NCI-H1105 treated with DMSO at 0.1 percent for 48 hours (cell line): ENCODE measurements at regions not wholly inside any gene's neighbourhood (a gene's known extent, or its start where the extent isn't known, plus 50 kb on each side); places are given as distances from the start of the nearest gene placed in this dataset.
"Not testable (repeated sequence)": the region's sequence is repeated elsewhere in the genome, so short reads cannot be mapped to it uniquely, and the experiment has no call there.

ENCODE experiments used
- DNase-seq: peaks from one replicate; lab custom pipeline; 2025; lab: John Stamatoyannopoulos, UW

DNA sequence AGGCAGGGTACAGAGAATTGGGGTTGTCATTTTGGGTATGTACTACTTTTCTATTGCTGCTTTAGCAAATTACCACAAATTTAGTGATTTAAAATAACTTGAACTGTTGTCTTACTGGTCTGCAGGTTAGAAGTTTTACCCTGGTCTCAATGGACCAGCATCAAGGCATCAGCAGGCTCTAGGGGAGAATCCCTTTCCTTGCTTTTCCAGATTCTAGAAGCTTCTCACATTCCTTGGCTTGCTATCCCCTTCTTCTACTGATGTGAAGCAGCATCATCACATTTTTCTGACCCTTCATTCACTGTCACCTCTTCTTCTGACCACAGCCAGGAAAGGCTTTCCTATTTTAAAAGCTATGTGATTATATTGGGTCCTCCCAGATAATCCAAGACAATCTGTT, 237.8 kb upstream of the RBMS1 start:
- DNase-seq, result no peak

- DNase-seq, result no peak
These were observed 238.2 kb upstream of the RBMS1 start for GRCh38 chr2:160731856-160732255.

GRCh38 chr2:160735696-160736095, 242.1 kb upstream of the RBMS1 start:
- DNase-seq, result no peak

DNA sequence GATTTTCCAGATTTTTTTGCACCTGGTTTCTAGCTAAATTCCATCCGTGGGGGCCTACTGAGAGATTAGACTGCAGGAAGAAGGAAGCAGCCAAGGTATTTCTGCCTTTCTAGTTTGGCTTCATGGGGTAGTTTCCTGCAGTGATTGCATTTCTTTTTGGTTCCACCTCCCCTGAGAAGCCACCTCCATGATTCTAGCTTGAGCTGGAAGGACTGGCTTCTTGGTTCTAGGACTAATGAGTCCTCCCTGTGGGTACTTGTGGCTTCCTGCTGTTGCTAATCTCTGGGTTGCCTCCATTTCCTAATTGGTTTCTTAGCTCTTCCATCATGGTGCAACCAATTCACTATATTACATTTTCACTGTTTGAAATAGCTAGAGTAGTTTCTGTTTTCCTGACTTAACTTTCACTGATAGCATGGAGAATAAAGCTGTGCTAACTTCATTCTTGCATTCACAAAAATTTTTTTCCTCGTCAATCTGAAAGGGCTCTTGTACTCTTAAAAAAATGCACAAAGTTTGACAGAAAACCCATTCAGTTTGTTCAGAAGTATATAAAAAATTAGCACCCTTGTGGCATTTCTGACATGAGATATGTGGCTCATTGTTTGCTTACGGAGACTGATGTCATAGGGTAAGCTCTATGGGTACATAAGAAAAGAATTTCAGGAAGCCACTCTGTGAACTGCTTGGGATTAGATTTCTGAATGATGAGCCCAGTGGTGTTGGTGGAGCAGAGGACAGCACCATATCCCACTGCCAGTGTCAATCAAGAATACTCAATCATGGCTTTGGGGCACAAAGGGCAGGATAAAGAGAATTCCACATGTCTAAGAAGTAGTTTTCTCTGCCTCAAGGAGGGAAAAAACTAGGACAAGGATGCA, 242.8 kb upstream of the RBMS1 start:
- no peak for DNase-seq

DNA sequence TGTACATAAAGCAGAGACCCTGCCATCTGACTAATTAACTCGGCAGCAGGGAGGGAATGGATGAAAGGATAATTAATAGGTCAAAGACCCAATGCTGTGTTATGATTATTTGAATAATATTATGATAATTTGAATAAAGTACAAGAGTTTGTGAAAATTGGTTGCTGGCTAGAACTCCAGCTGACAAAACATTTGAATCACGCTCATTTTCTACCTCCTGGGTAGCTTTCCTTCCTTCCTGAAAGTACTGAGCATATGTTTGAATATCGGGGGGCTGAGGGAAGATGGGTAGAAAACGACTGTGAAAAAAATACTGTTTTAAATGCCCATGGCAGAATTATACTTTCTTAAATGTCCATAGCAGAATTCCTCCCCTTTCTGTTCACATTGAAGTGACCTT, 243.6 kb upstream of the RBMS1 start:
- no peak for DNase-seq

DNA sequence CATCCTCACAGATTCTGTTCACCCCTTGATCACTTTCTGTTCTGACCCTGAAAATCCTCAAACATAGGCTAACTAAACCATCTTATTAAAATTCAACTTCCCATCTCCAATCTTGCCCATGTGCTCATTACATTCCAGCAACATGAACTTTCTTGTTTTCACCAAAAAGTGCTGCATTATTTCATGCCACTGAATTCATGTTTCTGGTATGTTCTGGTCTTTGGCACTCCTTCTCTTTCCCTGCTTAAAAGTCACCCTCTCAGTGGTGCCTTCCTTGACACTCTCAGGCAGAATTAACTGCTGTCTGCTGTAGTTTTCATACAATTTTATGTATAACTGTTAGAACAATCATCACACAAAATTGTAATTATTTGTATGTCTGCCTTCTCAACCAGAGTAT, 247.7 kb upstream of the RBMS1 start:
- DNase-seq, result no peak

DNA sequence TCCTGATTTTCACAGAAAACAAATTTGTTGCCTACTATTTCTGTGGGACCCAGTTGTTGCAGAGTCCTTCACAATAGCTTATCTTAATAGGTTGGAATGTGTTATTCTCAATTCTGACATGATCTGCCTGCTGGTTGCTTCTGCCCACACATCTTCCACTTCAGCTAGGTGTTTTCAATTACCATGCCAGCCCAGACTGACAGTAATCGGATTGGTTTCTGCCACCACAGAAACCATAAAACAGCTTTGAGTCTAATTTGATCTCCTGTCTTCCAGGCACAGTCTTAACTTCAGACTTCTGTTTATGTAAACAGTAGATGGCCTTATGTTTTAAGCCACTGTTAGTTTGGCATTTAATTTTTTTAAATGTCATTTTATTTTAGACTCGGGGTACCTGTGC, 248.2 kb upstream of the RBMS1 start:
- no peak for DNase-seq

- no peak for DNase-seq
These were observed 249.1 kb upstream of the RBMS1 start for GRCh38 chr2:160742667-160743066.

DNA sequence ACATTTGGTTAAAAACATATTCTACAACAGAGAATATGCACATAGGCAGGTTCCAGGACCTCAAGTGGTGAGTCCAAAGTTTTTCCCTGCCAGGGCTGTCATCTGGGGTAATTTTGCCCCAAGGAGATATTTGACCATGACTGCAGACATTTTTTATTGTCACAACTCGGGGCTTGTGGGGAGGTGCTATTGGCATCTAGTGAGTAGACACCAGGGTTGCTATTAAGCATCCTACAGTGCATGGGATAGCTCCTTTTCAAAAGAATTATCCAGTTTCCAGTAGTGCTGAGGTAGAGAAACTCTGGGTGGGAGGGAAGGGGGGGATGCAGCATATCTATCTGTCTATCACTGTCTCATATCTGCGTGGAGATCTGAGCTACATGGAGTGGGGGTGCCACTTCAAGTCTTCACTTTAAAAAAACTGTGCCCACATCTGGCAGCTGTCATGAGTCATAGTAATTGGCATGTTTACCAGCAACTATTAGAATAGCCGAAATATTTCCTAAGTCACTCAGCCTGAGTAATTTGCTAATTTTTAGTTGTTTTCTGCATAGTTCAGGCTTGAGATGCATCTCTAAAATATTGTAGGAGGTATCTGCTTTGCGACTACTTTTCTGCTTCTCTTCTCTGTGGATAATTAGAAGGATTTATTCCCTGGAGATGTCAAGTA, 254.0 kb upstream of the RBMS1 start:
- DNase-seq, result no peak

DNA sequence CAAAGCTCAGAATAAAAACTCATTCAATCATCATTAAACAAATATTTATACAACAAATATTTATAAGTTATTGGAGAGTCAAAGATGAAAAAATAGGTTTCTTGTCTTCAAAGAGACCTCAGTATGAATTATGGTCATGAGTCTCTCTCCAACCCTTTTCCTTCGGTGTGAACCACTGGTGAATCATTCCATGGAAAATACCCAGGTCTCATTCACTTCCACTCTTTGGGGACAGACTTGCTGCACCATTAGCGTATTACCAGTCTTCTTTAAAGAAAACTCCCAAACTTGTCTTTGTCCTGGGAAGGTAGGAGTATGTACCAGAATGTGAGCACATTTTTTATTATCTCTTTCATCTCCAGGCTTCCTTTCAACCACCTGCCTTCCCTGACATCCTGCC, 257.4 kb upstream of the RBMS1 start:
- DNase-seq, result no peak

- no peak for DNase-seq
These were observed 259.1 kb upstream of the RBMS1 start for GRCh38 chr2:160752475-160753330.

GRCh38 chr2:160753331-160753654, 259.7 kb upstream of the RBMS1 start:
- no peak for DNase-seq

- no peak for DNase-seq
These were observed 260.4 kb upstream of the RBMS1 start for GRCh38 chr2:160753960-160754359.

- no peak for DNase-seq
These were observed 262.9 kb upstream of the RBMS1 start for GRCh38 chr2:160756481-160756880.

GRCh38 chr2:160762493-160763128, 269.0 kb upstream of the RBMS1 start:
- DNase-seq, result not testable (repeated sequence)

GRCh38 chr2:160783474-160783873, 289.9 kb upstream of the RBMS1 start:
- DNase-seq, result no peak

- DNase-seq, result no peak
These were observed 290.4 kb upstream of the RBMS1 start for GRCh38 chr2:160784034-160784433.

- DNase-seq, result no peak
These were observed 297.1 kb upstream of the RBMS1 start for GRCh38 chr2:160790738-160791137.

GRCh38 chr2:160791884-160792283, 298.3 kb upstream of the RBMS1 start:
- no peak for DNase-seq

DNA sequence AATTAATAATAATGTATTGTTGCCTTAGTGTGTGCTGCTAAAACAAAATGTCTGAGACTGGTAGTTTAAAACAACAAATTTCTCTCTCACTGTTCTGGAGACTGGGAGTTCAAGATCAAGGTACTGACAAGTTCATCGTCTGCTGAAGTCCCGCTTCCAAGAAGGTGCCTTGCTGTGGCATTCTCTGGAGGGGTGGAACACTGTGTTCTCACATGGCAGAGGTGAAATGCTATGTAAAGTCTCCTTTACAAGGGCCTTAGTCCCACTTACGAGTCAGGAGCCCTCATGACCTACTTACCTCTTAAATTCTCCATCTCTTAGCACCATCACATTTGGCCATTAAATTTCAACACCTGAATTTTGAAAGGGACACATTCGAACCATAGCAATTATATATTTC, 299.2 kb upstream of the RBMS1 start:
- DNase-seq, result no peak

DNA sequence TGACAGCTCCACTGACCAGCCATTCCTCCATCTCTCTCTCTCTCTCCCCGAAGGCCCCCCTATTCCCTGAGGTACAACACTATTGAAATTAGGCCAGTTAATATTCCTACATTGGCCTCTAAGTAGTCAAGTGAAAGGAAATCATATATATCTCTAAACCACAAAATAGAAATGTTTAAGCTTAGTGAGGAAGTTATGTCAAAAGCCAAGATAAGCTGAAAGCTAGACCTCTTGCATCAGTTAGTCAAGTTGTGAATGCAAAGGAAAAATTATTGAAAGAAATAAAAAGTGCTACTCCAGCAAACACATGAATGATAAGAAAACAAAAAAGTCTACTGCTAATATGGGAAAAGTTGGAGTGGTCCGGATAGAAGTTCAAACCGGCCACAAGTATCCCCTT, 301.3 kb upstream of the RBMS1 start:
- no peak for DNase-seq

DNA sequence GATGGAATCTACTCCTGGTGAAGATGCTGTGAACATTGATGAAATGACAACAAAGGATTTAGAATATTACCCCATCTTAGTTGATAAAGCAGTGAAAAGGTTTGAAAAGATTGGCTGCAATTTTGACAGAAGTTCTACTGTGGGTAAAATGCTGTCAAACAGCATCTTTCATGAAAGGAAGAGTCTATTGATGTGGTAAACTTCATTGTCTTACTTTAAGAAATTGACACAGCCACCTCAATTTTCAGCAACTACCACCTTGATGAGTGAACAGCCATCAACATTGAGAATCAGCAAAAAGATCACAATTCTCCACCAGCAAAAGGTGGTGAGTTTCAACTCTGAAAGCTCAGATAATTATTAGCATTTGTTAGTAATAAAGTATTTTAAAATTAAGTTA, 310.3 kb upstream of the RBMS1 start:
- DNase-seq, result no peak
